Keratinocyte (primary cell): ENCODE measurements at regions not wholly inside any gene's neighbourhood (a gene's known extent, or its start where the extent isn't known, plus 50 kb on each side); places are given as distances from the start of the nearest gene placed in this dataset.

Source experiments
- DNase-seq: peaks from one replicate; pipeline ENCODE4 v3.0.0-alpha.2; 2011; ENCODE audit warnings: low read depth, missing footprints, low spot score
- FAIRE-seq: peaks from 2 replicates; lab custom pipeline; 2011; peaks lifted over from hg19 to GRCh38; lab: Jason Lieb, UNC
- H2AFZ ChIP-seq: 2 replicates; pipeline ENCODE4 v1.6.0; 2012; ENCODE audit warnings: low read length, control low read depth, inconsistent platforms; ENCODE audit not compliant: control insufficient read depth
- H3K27ac ChIP-seq: 2 replicates; pipeline ENCODE4 v1.5.1; 2011; ENCODE audit warnings: low read length; ENCODE audit not compliant: control insufficient read depth, insufficient read depth
- H3K27me3 ChIP-seq: 3 replicates; pipeline ENCODE4 v1.6.0; 2011; ENCODE audit warnings: low read length; ENCODE audit not compliant: control insufficient read depth, insufficient read depth; ENCODE audit errors: extremely low read depth
- H3K36me3 ChIP-seq, 2 experiments: 2 replicates in 1 of 2; 3 replicates in 1 of 2; pipeline ENCODE4 v1.5.1; 2011; ENCODE audit warnings: low read length in 2 of 2, mild to moderate bottlenecking in 1 of 2; ENCODE audit not compliant: control insufficient read depth in 2 of 2, insufficient read depth in 2 of 2; ENCODE audit errors: extremely low read depth in 1 of 2
- H3K4me1 ChIP-seq: 3 replicates; pipeline ENCODE4 v1.5.1; 2011; ENCODE audit warnings: low read length; ENCODE audit not compliant: control insufficient read depth, insufficient read depth; ENCODE audit errors: extremely low read depth
- H3K4me2 ChIP-seq: 3 replicates; pipeline ENCODE4 v1.6.0; 2011; ENCODE audit warnings: low read depth, low read length; ENCODE audit not compliant: control insufficient read depth, insufficient read depth; ENCODE audit errors: extremely low read depth
- H3K4me3 ChIP-seq, 3 experiments: fragments of 200-600 bp in 1 of 3; sonication (generic) in 1 of 3; 2 replicates in 2 of 3; 3 replicates in 1 of 3; pipeline ENCODE4 v1.5.1; 2011 to 2016; ENCODE audit warnings: low read length in 3 of 3, mild to moderate bottlenecking in 3 of 3, control low read depth in 2 of 3, inconsistent platforms in 1 of 3, low read depth in 1 of 3, mixed read lengths in 1 of 3, mixed run types in 1 of 3, moderate library complexity in 1 of 3; ENCODE audit not compliant: control insufficient read depth in 2 of 3, insufficient read depth in 2 of 3; ENCODE audit errors: extremely low read depth in 1 of 3
- H3K79me2 ChIP-seq: 2 replicates; pipeline ENCODE4 v1.6.0; 2012; ENCODE audit warnings: low read length; ENCODE audit not compliant: control insufficient read depth, insufficient read depth
- H3K9ac ChIP-seq: 3 replicates; pipeline ENCODE4 v1.6.0; 2011; ENCODE audit warnings: low read length; ENCODE audit not compliant: control insufficient read depth, insufficient read depth; ENCODE audit errors: extremely low read depth
- H3K9me1 ChIP-seq: 3 replicates; pipeline ENCODE4 v1.6.0; 2011; ENCODE audit warnings: low read length; ENCODE audit not compliant: control insufficient read depth, insufficient read depth; ENCODE audit errors: extremely low read depth
- H3K9me3 ChIP-seq: 2 replicates; pipeline ENCODE4 v1.5.1; 2012; ENCODE audit warnings: low read depth, low read length; ENCODE audit not compliant: control insufficient read depth
- H4K20me1 ChIP-seq: 3 replicates; pipeline ENCODE4 v1.6.0; 2011; ENCODE audit warnings: low read length; ENCODE audit not compliant: control insufficient read depth, insufficient read depth; ENCODE audit errors: extremely low read depth
- EZH2 ChIP-seq: IDR thresholded peaks from one replicate; pipeline ENCODE4 v1.6.1; 2012; ENCODE audit warnings: inconsistent platforms, mild to moderate bottlenecking, low read length, moderate library complexity
- dilution Hi-C: fragments of 300-500 bp; cut with MboI; formaldehyde crosslinking; loops from one replicate; pipeline ENCODE4 v1.7.0; 2020; ENCODE audit warnings: low sequenced_read_pairs; ENCODE audit not compliant: extremely low pct_ligation_motif_present
- TF ChIP-seq, protein P1 (sequence below), 3 experiments: IDR thresholded peaks in 1 of 3; conservative IDR thresholded peaks in 1 of 3; optimal IDR thresholded peaks in 1 of 3; 2 replicates in 2 of 3; 3 replicates in 1 of 3; pipeline versions ENCODE3 to v1.5.1; 2011; ENCODE audit warnings: low read length in 3 of 3, mild to moderate bottlenecking in 3 of 3, moderate library complexity in 2 of 3, control low read depth in 1 of 3, inconsistent platforms in 1 of 3; ENCODE audit not compliant: insufficient read depth in 2 of 3; ENCODE audit errors: extremely low read depth in 1 of 3

DNA sequence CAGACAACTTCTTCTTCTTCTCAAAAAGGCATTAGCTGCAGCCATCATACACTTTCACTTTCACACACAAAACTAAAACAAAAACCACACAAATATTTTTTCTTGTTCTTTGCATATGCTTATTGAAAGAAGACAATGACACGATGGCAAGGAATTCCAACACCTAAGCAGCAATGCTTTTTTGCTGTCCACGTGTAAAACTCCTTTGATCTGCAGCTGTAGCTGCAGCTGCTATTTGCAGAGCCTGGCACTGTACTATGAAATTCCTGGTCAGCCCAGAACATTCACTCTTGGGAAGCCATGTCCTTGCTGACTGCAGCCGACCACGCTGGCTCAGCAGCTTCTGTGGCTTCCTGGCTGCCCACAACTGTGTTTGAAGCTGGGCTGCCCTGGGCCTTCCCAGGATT lies 316.2 kb downstream of the CDH2 start:
- no peak for DNase-seq

DNA sequence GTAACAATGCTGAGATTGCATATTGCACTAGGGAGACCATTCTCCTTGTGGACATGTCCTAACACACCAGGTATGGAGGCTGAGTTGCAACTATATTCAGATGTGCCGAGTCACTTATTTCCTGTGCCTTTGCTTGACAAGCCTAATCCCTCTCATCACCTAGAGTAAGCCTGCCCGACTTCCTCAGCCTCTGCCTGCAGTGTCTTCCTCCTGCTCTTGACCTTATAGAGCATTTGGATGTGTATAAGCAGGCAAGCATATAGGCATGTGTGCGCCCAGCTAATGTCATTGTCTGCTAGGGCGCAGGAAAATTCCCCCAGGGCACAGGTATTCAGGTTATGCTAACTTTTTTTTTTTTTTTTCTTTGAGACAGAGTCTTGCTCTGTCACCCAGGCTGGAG lies 316.9 kb downstream of the CDH2 start:
- H3K36me3 ChIP-seq = no peaks in the 10 kb centered on the region
- no peaks in the 10 kb centered on the region for H3K79me2 ChIP-seq
- no peak overlapping the region for H3K4me3 ChIP-seq
- no peak overlapping the region for H3K9ac ChIP-seq
- no peaks in the 10 kb centered on the region for H3K27me3 ChIP-seq
- DNase-seq = peak; percentile 77
- H3K9me1 ChIP-seq = no peaks in the 10 kb centered on the region
- peaks cover 16% of the 10 kb centered on the region for H3K4me1 ChIP-seq
- TF ChIP-seq EZH2 = no peak
- TF ChIP-seq, protein P1, sequence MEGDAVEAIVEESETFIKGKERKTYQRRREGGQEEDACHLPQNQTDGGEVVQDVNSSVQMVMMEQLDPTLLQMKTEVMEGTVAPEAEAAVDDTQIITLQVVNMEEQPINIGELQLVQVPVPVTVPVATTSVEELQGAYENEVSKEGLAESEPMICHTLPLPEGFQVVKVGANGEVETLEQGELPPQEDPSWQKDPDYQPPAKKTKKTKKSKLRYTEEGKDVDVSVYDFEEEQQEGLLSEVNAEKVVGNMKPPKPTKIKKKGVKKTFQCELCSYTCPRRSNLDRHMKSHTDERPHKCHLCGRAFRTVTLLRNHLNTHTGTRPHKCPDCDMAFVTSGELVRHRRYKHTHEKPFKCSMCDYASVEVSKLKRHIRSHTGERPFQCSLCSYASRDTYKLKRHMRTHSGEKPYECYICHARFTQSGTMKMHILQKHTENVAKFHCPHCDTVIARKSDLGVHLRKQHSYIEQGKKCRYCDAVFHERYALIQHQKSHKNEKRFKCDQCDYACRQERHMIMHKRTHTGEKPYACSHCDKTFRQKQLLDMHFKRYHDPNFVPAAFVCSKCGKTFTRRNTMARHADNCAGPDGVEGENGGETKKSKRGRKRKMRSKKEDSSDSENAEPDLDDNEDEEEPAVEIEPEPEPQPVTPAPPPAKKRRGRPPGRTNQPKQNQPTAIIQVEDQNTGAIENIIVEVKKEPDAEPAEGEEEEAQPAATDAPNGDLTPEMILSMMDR (optimal IDR thresholded peaks at IDR 0.05 in 1 of 3, IDR thresholded peaks at IDR 0.05 in 1 of 3, conservative IDR thresholded peaks at IDR 0.05 in 1 of 3; ENCODE audit: extremely low read depth in 1 of 3, insufficient read depth in 2 of 3, low read length in 3 of 3) = no peak
- peak overlapping the region; percentile 18 for H3K4me2 ChIP-seq
- peak overlapping the region; percentile 1 for H2AFZ ChIP-seq
- H3K9me3 ChIP-seq = no peaks in the 10 kb centered on the region
- peak; percentile 97 for FAIRE-seq
- H4K20me1 ChIP-seq = no peaks in the 10 kb centered on the region
- no peak overlapping the region for H3K27ac ChIP-seq
- dilution Hi-C loops = no loop called here

More for the DNA sequence above, 316.2 kb downstream of the CDH2 start:
- Histone ChIP-seq H3K9me3 (no peaks in the 10 kb centered on the region), H3K4me3 (no peak overlapping the region), H2AFZ (peak overlapping the region; percentile 44), H4K20me1 (no peaks in the 10 kb centered on the region), H3K36me3 (no peaks in the 10 kb centered on the region), H3K4me1 (peaks cover 16% of the 10 kb centered on the region), H3K4me2 (peak overlapping the region; percentile 24), H3K27ac (no peak overlapping the region), H3K9me1 (no peaks in the 10 kb centered on the region), H3K27me3 (no peaks in the 10 kb centered on the region), H3K79me2 (no peaks in the 10 kb centered on the region), H3K9ac (no peak overlapping the region)
- FAIRE-seq = peak; percentile 43
- TF ChIP-seq, protein P1 (optimal IDR thresholded peaks at IDR 0.05 in 1 of 3, IDR thresholded peaks at IDR 0.05 in 1 of 3, conservative IDR thresholded peaks at IDR 0.05 in 1 of 3; ENCODE audit: extremely low read depth in 1 of 3, insufficient read depth in 2 of 3, low read length in 3 of 3) = no peak
- TF ChIP-seq EZH2 = no peak
- dilution Hi-C loops = no loop called here
